KOPT-K1 (cell line): ENCODE measurements at regions not wholly inside any gene's neighbourhood (a gene's known extent, or its start where the extent isn't known, plus 50 kb on each side); places are given as distances from the start of the nearest gene placed in this dataset.
"Not testable (repeated sequence)": the region's sequence is repeated elsewhere in the genome, so short reads cannot be mapped to it uniquely, and the experiment has no call there.

Source experiments
- H3K27ac ChIP-seq: fragments of 200-600 bp; sonication (generic); 2 replicates; pipeline ENCODE4 v1.5.1; 2016; ENCODE audit warnings: antibody characterized with exemption, mild to moderate bottlenecking, low read depth, low read length; ENCODE audit not compliant: poor library complexity, severe bottlenecking
- H3K36me3 ChIP-seq: fragments of 200-600 bp; sonication (generic); 2 replicates; pipeline ENCODE4 v1.5.1; 2017; ENCODE audit warnings: antibody characterized with exemption, mild to moderate bottlenecking, low read length, moderate library complexity; ENCODE audit not compliant: insufficient read depth
- H3K9me3 ChIP-seq: fragments of 200-600 bp; sonication (generic); 2 replicates; pipeline ENCODE4 v1.5.1; 2017; ENCODE audit warnings: antibody characterized with exemption, low read length, mild to moderate bottlenecking; ENCODE audit not compliant: insufficient read depth, poor library complexity, severe bottlenecking

GRCh38 chr5:126014676-126015075 is 408.5 kb upstream of the GRAMD2B start:
- Histone ChIP-seq H3K9me3 (no peaks in the 10 kb centered on the region), H3K27ac (no peak overlapping the region), H3K36me3 (no peaks in the 10 kb centered on the region)

- H3K27ac ChIP-seq = no peak overlapping the region
- no peaks in the 10 kb centered on the region for H3K36me3 ChIP-seq
- H3K9me3 ChIP-seq = no peaks in the 10 kb centered on the region
Observed at GRCh38 chr5:126015235-126016181, 407.7 kb upstream of the GRAMD2B start.

DNA sequence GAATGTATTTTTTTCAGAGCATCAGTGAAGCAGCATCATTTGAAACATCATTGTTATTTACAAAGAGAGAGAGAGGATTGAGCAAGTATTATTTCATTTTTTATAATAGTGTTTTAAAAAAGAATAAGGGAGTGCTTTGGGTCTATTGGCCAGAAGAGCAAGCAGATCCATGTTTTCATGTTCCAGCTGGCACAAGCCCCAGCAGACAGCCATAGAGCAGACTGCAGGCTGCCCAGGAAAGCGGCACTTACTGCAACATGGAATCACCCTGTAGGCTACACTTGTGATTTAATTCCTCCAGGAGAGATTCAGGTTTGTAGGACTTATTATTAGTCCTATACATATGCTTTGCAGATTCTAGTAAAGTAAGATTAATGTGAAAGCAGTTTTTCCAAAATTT is 407.0 kb upstream of the GRAMD2B start:
- Histone ChIP-seq H3K27ac (no peak overlapping the region), H3K9me3 (no peaks in the 10 kb centered on the region), H3K36me3 (no peaks in the 10 kb centered on the region)

DNA sequence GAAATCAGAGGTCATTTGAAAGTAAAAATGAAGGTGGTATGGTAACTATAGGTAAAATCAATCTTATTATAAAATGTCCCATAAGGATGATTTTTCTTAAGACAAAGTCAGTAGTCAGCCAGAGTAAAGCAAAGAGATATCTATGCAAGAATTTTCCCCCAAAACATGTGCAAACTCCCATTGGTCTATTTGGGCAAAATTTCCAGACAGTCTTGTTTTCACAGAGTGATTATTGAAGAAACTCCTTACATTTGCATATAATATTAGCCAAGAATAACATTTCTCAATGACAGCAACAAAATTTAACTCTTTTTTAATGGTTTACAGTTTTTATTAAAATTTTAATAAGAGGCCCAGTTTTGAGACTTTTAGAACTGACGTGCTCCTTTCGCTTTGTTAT is 406.1 kb upstream of the GRAMD2B start:
- no peak overlapping the region for H3K27ac ChIP-seq
- no peaks in the 10 kb centered on the region for H3K36me3 ChIP-seq
- H3K9me3 ChIP-seq = no peaks in the 10 kb centered on the region

GRCh38 chr5:126020770-126021169 is 402.4 kb upstream of the GRAMD2B start:
- Histone ChIP-seq H3K9me3 (no peaks in the 10 kb centered on the region), H3K36me3 (no peaks in the 10 kb centered on the region), H3K27ac (no peak overlapping the region)

DNA sequence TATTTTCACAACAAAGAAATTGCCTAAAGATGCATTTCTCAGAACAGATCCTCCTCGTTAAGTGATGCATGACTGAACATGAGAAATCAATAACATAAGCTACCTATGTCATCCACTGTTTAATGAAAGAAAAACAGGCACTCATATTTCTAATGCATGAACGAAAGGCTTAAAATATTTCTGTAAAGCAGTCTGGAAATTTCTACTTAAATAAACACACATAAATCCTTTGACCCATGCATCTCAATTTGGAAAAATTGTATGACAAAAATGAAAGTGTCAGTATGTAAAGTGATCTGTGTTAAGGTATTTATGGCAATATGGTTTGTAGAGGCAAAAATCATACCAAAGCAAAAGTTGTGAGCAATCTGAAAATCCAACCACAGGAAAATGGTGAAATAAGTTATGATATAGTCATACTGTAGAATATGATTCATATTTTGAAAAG is 399.2 kb upstream of the GRAMD2B start:
- Histone ChIP-seq H3K36me3 (no peaks in the 10 kb centered on the region), H3K9me3 (no peaks in the 10 kb centered on the region), H3K27ac (no peak overlapping the region)

- no peak overlapping the region for H3K27ac ChIP-seq
Observed at GRCh38 chr5:126027149-126027548, 396.1 kb upstream of the GRAMD2B start.

GRCh38 chr5:126027652-126028051 is 395.6 kb upstream of the GRAMD2B start:
- Histone ChIP-seq H3K36me3 (no peaks in the 10 kb centered on the region), H3K27ac (no peak overlapping the region), H3K9me3 (no peaks in the 10 kb centered on the region)

More at GRCh38 chr5:126027149-126027548, 396.1 kb upstream of the GRAMD2B start:
- H3K9me3 ChIP-seq = no peaks in the 10 kb centered on the region
- H3K36me3 ChIP-seq = no peaks in the 10 kb centered on the region

GRCh38 chr5:126028336-126028735 is 394.9 kb upstream of the GRAMD2B start:
- Histone ChIP-seq H3K9me3 (no peaks in the 10 kb centered on the region), H3K27ac (no peak overlapping the region), H3K36me3 (no peaks in the 10 kb centered on the region)

GRCh38 chr5:126029282-126029681 is 393.9 kb upstream of the GRAMD2B start:
- H3K27ac ChIP-seq, H3K36me3 ChIP-seq, H3K9me3 ChIP-seq: not testable (repeated sequence)

DNA sequence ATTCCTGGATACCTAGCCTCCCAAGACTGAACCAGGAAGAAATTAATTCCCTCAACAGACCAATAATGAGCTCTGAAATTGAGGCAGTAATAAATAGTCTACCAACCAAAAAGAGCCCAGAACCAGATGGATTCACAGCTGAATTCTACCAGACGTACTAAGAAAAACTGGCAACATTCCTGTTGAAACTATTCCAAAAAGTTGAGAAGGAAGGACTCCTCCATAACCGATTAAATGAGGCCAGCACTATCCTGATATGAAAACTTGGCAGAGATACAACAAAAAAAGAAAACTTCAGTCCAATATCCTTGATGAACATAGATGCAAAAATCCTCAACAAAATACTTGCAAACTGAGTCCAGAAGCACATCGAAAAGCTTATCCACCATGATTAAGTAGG is 392.5 kb upstream of the GRAMD2B start:
- no peaks in the 10 kb centered on the region for H3K9me3 ChIP-seq
- H3K36me3 ChIP-seq = no peaks in the 10 kb centered on the region
- H3K27ac ChIP-seq = no peak overlapping the region

DNA sequence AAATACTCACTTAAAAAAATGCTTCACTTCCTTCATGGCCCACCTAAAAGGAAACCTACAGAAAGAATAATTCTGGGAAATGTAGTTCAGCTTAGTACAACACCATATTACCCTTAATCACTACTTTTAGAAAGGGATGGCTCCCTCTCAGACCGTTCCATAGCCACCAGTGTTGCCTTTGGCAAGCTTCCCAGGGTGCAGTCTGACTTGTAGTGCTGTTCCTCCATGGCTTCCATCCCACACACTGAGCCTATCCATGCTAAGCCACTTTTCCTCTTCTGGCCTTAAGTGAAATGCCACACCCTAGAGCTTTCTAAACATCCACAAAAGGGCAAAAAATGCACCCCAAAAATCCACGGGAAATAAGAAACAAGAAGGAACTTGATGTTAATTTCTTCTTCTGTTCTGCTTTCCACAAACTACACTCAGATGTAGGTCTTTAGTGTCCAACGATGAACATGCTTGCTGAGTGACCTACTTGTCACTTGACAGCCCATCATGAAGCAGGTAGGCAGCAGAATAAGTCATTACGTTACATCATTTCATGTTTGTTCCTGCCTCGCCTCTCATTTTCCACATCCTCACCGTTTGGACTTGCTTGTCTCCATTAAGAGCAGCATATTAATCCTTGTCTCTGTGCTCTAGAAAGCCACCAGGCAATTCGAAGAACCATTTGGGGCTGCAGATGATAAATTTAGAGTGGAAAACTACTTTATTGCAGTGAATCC is 391.1 kb upstream of the GRAMD2B start:
- Histone ChIP-seq H3K36me3 (no peaks in the 10 kb centered on the region), H3K9me3 (no peaks in the 10 kb centered on the region), H3K27ac (no peak overlapping the region)

DNA sequence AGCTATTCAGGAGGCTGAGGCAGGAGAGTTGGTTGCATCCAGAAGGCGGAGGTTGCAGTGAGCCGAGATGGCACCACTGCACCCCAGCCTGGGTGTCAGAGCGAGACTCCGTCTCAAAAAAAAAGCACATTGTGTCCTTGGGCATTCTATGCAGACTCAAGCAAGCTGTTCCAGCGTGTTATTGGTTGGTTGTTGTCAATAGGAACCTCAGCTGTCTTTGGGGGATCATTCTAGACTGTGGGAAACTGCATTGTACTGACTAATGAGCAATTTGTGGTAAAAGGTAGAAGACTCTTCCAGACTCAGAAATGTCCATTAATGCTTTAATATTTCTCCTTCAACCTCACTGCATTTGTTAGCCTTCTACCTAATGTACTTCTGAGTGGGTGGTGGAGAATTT is 379.5 kb upstream of the GRAMD2B start:
- no peak overlapping the region for H3K27ac ChIP-seq
- H3K36me3 ChIP-seq = no peaks in the 10 kb centered on the region
- no peaks in the 10 kb centered on the region for H3K9me3 ChIP-seq

DNA sequence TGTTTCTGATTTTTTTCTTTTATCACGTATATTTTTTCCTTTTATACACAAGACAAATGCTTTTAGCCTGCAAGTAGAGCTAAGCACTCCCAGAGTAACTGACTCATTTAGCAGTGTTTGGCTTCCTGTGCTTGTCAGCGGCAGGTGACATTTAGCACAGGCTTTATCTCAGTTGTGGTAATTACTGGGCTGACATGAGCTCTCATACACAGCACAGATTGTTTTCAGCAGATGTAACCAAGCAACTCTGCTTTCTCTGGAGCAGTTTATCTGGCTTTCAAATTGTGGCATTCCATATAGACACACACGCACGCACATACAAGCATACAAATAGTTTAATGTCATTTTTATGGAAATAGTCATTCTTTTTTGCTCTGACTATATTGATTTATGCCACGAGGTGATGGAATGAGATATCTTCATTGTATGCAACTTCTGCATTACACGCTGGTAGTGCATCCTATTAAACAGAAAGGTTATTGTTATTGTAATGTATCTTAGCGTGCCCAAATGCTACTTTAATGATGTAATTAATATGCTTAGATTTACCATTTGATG is 379.0 kb upstream of the GRAMD2B start:
- Histone ChIP-seq H3K27ac (no peak overlapping the region), H3K36me3 (no peaks in the 10 kb centered on the region), H3K9me3 (no peaks in the 10 kb centered on the region)

- Histone ChIP-seq H3K36me3 (no peaks in the 10 kb centered on the region), H3K27ac (no peak overlapping the region), H3K9me3 (no peaks in the 10 kb centered on the region)
Observed at GRCh38 chr5:126044931-126045565, 378.2 kb upstream of the GRAMD2B start.
